UCSD-AML1 (cell line): ENCODE measurements at regions not wholly inside any gene's neighbourhood (a gene's known extent, or its start where the extent isn't known, plus 50 kb on each side); places are given as distances from the start of the nearest gene placed in this dataset.
A peak's percentile ranks its signal among the peaks of the same experiment; 100 is the strongest.

Experiments used
- DNase-seq: peaks from one replicate; lab custom pipeline; 2025; ENCODE audit not compliant: unreplicated experiment; lab: John Stamatoyannopoulos, UW

DNA sequence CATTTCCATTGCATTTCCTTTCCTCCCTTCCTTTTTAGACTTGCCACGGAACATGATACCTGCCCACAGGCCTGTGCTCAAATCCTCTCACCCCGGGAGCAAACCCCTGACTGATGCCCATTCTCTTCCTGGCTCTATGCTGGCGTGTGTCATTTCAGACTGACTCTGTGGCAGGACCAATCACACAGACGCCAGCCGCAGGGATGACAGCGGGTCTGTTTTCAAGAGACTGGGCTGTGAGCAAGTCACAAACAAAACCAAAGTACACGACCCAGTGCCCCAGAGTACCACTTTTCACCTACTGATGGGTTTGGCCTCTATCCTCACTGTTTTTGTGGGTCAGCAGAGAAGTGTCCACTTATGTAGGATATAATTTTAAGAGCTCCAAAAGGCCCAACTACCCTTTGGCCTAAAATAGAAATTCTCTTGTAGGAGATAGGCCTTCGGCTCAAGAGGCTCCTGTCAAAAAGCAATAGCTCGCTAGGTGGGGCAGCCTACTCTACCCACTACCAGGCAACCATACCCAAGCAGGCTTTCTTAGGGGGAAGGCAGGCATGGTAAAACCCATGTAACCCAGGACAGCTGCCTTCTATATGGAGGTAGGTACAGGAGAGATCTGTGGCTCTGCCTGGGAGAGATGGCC is 215.7 kb downstream of the CDC5L start:
- no peak for DNase-seq

DNA sequence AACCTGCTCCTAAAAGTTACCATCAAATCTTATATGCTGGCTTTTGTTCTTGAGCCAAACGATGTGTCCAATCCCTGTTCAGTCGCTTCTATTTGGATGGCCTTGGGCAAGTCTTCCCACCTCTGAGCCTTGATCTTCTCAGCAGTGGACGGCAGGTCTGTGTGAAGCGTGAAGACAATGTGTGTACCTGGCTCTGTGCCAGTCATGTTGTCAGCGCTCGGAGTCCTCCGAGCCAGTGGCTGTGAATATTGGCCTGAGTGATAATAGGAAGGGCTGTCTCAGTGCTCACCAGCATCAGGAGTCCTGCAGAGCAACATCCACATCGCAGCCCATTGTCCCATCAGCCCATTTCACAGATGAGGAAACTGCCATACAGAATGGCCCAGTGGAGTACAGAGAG is 219.0 kb downstream of the CDC5L start:
- no peak for DNase-seq

GRCh38 chr6:44606976-44607375 is 219.5 kb downstream of the CDC5L start:
- DNase-seq, result no peak

DNA sequence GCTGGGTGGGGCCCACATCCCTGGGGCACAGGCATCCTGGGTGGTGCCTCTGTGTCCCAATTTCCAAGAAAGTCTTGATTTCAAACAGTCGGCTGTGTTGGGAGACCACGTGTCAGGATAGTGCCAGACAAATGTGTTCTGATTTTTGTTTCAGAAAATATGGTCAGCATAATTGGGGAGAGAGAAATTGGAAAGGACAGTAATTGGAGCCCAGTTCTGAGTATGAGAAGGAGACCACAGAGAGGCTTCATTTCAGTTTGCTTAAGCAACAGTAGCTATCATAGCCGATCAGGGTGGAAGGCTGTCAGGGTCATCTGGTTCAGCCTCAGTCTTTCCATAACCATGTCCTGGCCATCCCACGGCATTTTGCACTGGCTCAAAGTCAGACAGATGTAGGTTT is 220.7 kb downstream of the CDC5L start:
- DNase-seq, result no peak

GRCh38 chr6:44609051-44609612 is 221.6 kb downstream of the CDC5L start:
- DNase-seq, result no peak

DNA sequence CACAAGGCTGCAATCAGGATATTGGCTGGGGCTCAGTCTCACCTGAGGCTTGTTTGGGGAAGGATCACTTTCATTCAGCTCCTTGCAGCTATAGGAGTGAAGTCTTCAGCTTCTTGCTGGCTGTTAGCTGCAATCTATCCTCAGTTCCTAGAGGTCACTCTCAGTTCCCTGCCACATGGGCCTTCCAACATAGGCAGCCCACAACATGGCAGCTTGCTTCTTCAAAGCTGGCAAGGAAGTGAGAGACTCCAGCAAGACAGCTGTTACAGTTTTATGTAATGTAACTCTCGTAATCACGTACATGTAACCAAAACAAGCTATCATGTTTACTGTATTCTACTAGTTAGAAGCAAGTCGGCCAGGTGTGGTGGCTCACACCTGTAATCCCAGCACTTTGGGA is 226.9 kb downstream of the CDC5L start:
- no peak for DNase-seq

DNA sequence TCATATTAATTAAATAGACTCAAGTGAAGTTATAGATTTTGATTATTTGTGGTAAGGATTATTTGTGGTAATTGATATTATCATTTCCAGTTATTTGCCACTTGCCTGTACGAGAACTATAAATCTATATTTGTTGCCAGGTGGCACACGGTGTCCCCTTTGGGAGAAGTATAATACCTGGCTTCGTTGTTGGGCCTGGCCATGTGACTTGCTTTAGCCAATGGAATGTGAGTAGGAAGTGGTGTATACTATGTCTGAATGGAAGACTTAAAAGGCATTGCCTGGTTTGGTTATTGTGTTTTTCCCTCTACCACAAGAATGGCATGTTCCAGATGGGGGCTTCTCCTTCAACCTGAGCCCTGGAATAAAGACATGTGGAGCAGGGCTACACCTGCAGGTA is 228.1 kb downstream of the CDC5L start:
- DNase-seq, result no peak

DNA sequence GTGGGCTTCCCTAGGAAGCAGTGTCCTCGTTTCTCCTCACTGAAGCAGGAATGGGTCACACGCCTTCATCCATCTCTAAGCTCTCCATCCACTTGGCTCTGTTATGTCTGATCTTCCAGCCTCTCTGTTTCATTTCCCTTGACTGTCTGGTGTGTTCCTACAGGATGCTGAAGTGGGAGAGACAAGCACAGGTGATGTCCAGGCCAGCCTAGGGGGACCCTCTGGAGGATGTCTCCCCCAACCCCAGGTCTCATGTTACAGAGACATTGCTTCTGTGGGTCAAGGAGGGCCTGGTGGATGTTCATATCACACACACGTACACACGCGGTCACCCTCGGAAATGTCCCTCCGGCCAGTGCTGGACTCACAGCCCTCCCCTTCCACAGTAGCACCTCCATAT is 229.9 kb downstream of the CDC5L start:
- DNase-seq, result no peak

- no peak for DNase-seq
These were observed 230.9 kb downstream of the CDC5L start for GRCh38 chr6:44618371-44618770.

DNA sequence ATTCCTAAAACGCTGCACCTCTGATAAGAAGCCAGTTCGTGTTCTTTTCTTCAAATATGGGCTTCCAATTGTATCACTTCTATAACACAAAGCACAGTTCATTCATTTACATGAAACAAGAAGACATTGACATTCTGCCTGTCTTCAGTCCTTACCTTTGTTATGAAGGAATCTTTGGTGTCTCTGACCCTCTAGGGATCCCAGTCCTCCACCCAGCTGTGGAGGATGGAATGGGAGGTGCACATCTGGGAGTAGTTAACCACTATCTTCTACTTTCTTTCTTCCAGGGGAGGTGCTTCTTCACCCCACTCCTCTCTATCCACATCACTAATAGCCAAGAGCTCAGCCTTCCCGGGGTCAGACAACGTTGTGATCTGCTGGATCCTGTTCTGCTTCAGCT is 233.4 kb downstream of the CDC5L start:
- no peak for DNase-seq

- DNase-seq, result no peak
These were observed 234.3 kb downstream of the CDC5L start for GRCh38 chr6:44621846-44622245.

DNA sequence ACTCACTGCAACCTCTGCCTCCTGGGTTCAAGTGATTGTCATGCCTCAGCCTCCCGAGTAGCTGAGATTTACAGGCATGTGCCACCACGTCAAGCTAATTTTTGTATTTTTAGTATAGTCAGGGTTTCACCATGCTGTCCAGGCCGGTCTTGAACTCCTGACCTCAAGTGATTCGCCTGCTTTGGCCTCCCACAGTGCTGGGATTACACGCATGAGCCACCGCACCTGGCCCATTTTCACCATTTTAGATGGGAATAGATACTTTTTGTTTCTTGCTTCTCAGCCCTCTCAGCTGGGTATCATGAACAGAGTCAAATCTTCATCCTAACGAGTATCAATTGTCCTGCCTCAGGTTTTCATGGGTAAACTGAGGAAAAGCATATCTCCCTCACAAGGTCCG is 235.0 kb downstream of the CDC5L start:
- DNase-seq, result no peak

DNA sequence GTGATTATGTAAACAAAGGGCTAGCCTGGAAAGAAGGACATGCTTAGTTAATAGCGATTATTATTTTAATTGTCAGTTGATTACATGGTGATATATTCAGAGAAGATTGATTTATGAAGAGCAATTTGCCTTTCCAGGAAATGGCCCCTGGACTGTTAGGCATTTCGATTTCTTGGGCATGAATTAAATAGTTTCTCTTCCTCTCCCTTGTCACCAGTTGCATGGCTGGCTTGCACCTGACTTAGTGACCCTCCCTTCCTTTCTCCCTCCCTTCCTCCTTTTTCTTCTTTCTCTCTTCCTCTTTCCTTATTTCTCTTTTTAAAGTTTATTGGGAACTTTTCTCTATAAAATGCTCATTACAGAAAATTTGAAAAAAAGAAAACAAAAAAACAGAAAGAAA is 235.4 kb downstream of the CDC5L start:
- no peak for DNase-seq

DNA sequence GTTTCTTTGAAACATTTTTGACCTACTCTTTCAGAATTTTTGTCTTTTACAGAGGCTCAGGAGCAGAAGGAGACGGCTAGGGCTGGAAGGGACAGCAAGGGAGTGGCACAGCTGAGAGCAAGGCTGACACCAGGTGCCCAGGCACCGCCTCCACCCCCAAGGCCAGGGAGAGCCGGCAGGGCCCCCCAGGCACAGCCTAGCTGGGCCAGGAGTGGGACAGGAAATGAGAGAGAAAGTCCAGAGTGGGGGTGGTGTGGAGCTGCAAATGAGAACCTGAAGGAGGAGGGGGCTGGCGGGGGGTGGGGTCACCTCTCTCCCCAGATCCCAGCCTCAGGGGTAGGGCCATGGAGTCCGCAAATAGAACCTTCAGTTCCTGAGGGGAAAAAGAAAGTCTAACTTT is 236.7 kb downstream of the CDC5L start:
- DNase-seq, result no peak

GRCh38 chr6:44624936-44625573 is 237.5 kb downstream of the CDC5L start:
- no peak for DNase-seq

- DNase-seq, result no peak
These were observed 238.5 kb downstream of the CDC5L start for GRCh38 chr6:44625996-44626395.

GRCh38 chr6:44626616-44627015 is 239.1 kb downstream of the CDC5L start:
- no peak for DNase-seq

DNA sequence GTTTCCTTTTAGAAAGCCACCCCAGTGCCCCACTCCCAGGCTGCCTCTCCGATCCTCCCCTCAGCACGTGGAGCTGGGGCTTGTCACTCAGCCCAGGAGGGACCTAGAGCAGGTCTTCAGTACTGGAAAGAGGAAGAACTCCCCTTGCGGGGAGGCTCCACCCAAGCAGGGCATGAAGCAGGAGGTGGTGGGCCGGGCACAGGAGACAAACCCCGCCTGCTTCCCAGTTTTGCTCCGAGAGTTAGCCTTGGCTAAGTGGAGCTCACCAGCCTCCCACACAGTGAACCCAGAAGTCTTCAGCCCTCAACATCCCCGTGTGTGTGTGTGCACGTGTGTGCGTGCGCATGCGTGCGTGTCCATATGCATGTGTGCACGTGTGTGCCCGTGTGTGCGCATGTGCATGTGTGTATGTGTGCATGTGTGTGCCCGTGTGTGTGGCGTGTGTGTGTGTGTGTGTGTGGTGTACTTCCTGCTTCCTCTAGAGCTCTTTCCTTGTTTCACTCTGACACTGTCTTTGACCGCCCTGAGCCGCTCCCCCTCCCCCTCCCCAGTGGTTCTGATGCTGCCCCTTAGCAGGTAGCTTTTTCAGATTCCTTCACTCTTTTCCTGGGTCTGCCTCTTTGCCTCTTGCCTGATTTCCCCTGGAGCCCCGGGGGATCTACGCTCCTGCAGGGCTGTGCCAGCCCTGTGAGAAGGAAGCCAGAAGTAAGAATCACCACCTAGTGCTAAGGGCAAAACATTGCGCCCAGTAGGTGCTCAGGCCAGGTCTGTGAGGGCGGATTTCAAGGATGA is 239.8 kb downstream of the CDC5L start:
- DNase-seq, result peak; percentile 70

- no peak for DNase-seq
These were observed 240.4 kb downstream of the CDC5L start for GRCh38 chr6:44627883-44628271.

DNA sequence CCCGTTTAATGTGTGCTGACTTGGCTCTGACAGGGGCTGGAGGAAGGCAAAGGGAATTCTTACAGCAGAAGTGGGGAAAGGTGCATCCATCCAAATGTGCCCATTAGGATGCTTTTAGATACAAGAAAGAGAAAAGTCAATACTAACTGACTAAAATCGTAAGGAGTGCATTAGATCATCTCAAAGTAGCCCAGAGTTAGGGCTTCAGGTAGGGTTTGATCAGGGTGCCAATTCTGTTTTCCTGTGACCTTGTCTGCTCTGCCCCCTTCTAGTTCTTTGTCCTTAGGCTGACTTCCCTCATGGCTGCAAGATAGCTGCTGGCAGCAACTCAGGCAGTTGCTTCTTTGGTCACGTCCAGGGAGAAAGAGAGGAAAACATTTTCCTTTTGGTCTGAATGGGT is 240.8 kb downstream of the CDC5L start:
- no peak for DNase-seq

GRCh38 chr6:44629636-44630035 is 242.1 kb downstream of the CDC5L start:
- no peak for DNase-seq
